ENCODE measurements at regions not wholly inside any gene's neighbourhood (a gene's known extent, or its start where the extent isn't known, plus 50 kb on each side); places are given as distances from the start of the nearest gene placed in this dataset.
"Not testable (repeated sequence)": the region's sequence is repeated elsewhere in the genome, so short reads cannot be mapped to it uniquely, and the experiment has no call there.

GRCh38 chr5:62779010-62779422, 200.4 kb downstream of the LRRC70 start:
- intact Hi-C loops (cut with DNase I) = no loop called here
- DNase-seq (ENCODE audit: low spot score) (no peak), ATAC-seq (peak; percentile 91)

- DNase-seq (ENCODE audit: low spot score) = no peak
- intact Hi-C loops (cut with DNase I) = no loop called here
- peak; percentile 54 for ATAC-seq
These were observed 199.8 kb downstream of the LRRC70 start for GRCh38 chr5:62778316-62779009.

GRCh38 chr5:62777081-62777480, 198.5 kb downstream of the LRRC70 start:
- intact Hi-C loops (cut with DNase I); DNase-seq (ENCODE audit: low spot score); ATAC-seq: not testable (repeated sequence)

DNA sequence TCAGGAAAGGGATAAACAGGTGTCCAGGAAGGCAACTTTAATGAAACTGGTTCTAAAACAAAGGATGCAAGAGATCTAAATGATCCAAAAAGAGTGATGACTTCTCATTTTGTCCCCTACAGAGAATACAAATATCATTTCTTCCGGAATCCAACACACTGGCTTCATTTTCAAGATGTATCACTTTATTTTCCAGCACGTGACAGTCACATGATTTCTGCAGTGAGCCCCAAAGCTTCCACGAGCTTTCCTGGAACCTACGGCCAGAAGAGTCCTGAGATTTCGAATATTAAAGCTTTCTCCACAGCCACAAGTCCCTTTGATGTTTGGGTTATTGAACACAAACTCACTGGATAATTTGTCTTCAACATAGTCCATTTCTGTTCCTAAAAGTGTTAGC, 198.0 kb downstream of the LRRC70 start:
- DNase-seq (ENCODE audit: low spot score); intact Hi-C loops (cut with DNase I); ATAC-seq: not testable (repeated sequence)

- intact Hi-C loops (cut with DNase I) = no loop called here
- DNase-seq (ENCODE audit: low spot score) = no peak
- ATAC-seq = no peak
These were observed 194.8 kb downstream of the LRRC70 start for GRCh38 chr5:62773460-62773859.

- ATAC-seq = no peak
- intact Hi-C loops (cut with DNase I) = no loop called here
- DNase-seq (ENCODE audit: low spot score) = no peak
These were observed 192.7 kb downstream of the LRRC70 start for GRCh38 chr5:62771341-62771740.

- ATAC-seq = no peak
- DNase-seq (ENCODE audit: low spot score) = no peak
- intact Hi-C loops (cut with DNase I) = no loop called here
These were observed 189.0 kb downstream of the LRRC70 start for GRCh38 chr5:62767650-62768049.

DNA sequence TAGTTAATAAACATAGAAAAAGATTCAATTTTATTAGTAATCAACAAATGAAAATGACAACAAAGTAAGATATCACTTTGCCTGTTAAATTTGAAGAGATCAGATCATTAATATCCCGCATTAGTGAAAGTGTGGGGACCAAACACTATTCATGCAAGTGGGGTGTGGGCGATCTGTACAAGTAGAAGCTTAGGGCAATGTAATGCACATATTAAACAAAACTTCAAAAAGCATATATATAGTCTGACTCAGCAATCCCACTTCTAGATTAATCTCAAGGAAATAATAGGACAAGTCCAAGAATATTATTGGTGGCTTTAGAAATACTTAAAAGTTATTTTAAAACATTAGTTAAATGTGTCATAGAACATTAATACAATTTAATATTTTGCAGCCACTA, 188.5 kb downstream of the LRRC70 start:
- ATAC-seq = no peak
- intact Hi-C loops (cut with DNase I) = no loop called here

GRCh38 chr5:62762503-62762902, 183.9 kb downstream of the LRRC70 start:
- intact Hi-C loops (cut with DNase I) = no loop called here
- ATAC-seq (no peak), DNase-seq (ENCODE audit: low spot score) (no peak)

More for the DNA sequence above, 188.5 kb downstream of the LRRC70 start:
- no peak for DNase-seq (ENCODE audit: low spot score)

- intact Hi-C loops (cut with DNase I); DNase-seq (ENCODE audit: low spot score); ATAC-seq: not testable (repeated sequence)
These were observed 179.1 kb downstream of the LRRC70 start for GRCh38 chr5:62757686-62758085.

- DNase-seq (ENCODE audit: low spot score); intact Hi-C loops (cut with DNase I); ATAC-seq: not testable (repeated sequence)
These were observed 174.4 kb downstream of the LRRC70 start for GRCh38 chr5:62752998-62753367.

DNA sequence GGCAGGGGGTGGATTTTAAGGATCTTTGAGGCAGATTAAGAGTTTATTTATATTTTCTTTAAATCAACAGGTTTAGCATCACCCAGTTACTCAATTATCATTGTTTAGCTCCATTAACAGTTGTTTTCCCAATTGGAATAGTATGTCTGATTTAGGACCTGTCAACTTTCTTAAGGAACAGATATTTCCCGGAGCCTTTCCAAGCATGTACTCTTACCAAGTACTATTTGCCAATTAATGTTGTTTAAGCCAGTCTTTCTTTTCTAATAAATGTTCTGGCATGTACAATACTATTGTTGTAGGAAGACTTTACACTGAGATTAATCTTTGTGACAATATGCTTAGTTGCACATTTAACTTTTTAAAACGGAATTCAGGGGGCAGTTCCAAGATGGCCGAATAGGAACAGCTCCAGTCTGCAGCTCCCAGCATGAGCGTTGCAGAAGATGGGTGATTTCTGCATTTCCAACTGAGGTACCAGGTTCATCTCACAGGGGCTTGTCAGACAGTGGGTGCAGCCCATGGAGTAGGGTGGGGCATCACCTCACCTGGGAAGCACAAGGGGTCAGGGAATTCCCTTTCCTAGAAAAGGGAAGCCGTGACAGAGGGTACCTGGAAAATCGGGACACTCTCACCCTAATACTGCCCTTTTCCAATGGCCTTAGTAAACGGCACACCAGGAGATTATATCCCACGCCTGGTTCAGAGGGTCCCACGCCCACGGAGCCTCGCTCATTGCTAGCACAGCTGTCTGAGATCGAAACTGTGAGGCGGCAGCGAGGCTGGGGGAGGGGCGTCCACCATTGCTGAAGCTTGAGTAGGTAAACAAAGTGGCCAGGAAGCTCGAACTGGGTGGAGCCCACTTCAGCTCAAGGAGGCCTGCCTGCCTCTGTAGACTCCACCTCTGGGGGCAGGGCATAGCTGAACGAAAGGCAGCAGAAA, 173.7 kb downstream of the LRRC70 start:
- DNase-seq (ENCODE audit: low spot score); intact Hi-C loops (cut with DNase I); ATAC-seq: not testable (repeated sequence)

GRCh38 chr5:62742207-62742606, 163.6 kb downstream of the LRRC70 start:
- DNase-seq (ENCODE audit: low spot score) (no peak), ATAC-seq (no peak)
- intact Hi-C loops (cut with DNase I) = no loop called here

DNA sequence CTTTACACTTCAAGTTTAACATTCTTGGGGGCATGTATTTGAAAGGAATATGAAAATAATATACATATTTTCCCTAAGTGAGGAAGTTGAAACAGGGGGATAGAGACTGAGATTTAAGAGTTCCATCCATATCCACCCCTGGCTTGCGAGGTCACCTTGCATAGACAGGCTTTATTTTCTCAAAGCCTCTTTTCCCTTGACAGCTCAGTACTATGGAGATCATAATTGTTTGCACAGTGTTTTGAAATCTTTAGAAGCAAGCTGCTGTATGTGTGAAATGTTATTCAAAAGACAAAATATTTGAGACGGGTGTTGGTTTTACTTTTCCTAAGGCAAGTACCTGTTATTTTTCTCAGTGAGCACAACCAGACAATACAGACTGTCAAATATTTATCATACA, 163.1 kb downstream of the LRRC70 start:
- DNase-seq (ENCODE audit: low spot score) (no peak), ATAC-seq (no peak)
- intact Hi-C loops (cut with DNase I) = no loop called here

- no peak for ATAC-seq
- intact Hi-C loops (cut with DNase I) = loop anchor here (10.0 kb wide), 1 partner anchor 1147 kb away; no protein-coding TSS in a partner anchor
These were observed 159.1 kb downstream of the LRRC70 start for GRCh38 chr5:62737766-62738165.

DNA sequence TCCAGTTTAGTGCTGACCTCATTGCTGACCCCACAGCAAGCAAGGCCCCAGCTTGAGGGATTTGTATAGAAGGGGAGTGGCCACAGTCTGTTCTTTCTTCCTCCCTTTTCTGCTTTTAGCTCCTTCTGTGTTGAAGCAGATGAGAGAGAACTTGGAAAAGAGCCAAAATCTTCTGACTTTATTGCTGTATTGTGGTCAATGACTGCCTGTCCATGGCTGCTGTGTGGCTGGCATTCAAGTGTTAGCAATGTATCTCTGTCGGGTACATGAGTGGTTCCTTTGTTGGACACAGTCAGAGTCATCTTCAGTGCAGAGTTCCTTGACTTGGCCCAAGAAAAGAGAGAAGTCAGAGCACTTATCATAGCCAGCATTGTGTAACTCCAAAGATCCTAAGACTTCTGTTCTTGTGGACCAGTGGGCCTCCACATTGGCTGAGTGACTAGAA, 154.1 kb downstream of the LRRC70 start:
- ATAC-seq (peak; percentile 70), DNase-seq (ENCODE audit: low spot score) (no peak)
- intact Hi-C loops (cut with DNase I) = loop anchor here (10.0 kb wide), 1 partner anchor 1152 kb away; no protein-coding TSS in a partner anchor

More at GRCh38 chr5:62737766-62738165, 159.1 kb downstream of the LRRC70 start:
- DNase-seq (ENCODE audit: low spot score) = no peak

DNA sequence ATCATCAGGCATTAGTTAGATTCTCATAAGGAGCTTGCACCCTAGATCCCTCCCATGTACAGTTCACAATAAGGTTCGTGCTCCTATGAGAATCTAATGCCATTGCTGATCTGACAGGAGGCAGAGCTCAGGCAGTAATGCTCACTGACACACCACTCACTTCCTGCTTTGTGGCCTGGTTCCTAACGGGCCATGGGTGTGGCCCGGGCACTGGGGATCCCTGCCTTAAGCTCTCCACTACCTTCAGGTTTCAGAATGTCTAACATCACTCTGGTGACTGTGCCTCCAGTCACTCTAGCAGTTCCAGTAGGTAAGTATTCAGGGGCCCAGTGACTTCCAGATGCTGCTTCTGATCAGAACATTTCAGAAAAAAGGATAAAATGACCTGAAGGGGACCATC, 152.4 kb downstream of the LRRC70 start:
- intact Hi-C loops (cut with DNase I) = loop anchor here (10.0 kb wide), 1 partner anchor 1154 kb away; no protein-coding TSS in a partner anchor
- DNase-seq (ENCODE audit: low spot score) (no peak), ATAC-seq (no peak)

DNA sequence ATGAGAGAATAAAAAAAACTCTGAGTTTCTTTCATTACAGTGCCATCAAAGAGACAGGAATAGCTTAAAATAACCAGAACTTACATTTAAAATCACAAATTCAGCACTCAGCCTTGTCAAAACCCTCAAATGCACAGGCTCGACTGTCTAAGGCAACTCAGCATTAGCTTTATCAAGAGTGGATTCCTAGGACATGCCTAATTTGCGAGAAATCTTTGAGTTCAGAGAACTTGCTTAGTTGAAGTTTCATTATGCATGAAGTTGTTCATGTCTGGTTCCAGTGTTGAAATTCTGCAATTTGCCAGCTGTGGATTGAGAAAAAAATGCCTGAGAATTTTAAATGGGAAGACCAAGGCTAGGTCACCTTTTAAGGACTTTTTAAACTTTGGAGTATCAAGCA, 151.1 kb downstream of the LRRC70 start:
- DNase-seq (ENCODE audit: low spot score) = no peak
- intact Hi-C loops (cut with DNase I) = loop anchor here (10.0 kb wide), 1 partner anchor 1155 kb away; no protein-coding TSS in a partner anchor
- no peak for ATAC-seq

GRCh38 chr5:62727861-62728260, 149.2 kb downstream of the LRRC70 start:
- intact Hi-C loops (cut with DNase I) = no loop called here
- ATAC-seq (no peak), DNase-seq (ENCODE audit: low spot score) (no peak)

- intact Hi-C loops (cut with DNase I) = no loop called here
- ATAC-seq (no peak), DNase-seq (ENCODE audit: low spot score) (no peak)
These were observed 148.6 kb downstream of the LRRC70 start for GRCh38 chr5:62727184-62727583.

Data from sciatic nerve (tissue), 2 donors.